KMS-11 (cell line): ENCODE measurements at regions not wholly inside any gene's neighbourhood (a gene's known extent, or its start where the extent isn't known, plus 50 kb on each side); places are given as distances from the start of the nearest gene placed in this dataset.

Experiments
- H2AFZ ChIP-seq: fragments of 200-600 bp; sonication (generic); 2 replicates; pipeline ENCODE4 v1.6.1; 2016; ENCODE audit warnings: antibody characterized with exemption, mixed run types, low read depth
- H3K27ac ChIP-seq: fragments of 200-600 bp; sonication (generic); 2 replicates; pipeline ENCODE4 v1.6.1; 2016; ENCODE audit warnings: mild to moderate bottlenecking, mixed run types
- H3K27me3 ChIP-seq: fragments of 200-600 bp; sonication (generic); 2 replicates; pipeline ENCODE4 v1.6.1; 2017; ENCODE audit warnings: mild to moderate bottlenecking, low read depth, mixed run types, moderate library complexity; ENCODE audit not compliant: insufficient read depth
- H3K36me3 ChIP-seq: fragments of 200-600 bp; sonication (generic); 2 replicates; pipeline ENCODE4 v1.6.1; 2017; ENCODE audit warnings: mild to moderate bottlenecking, mixed run types; ENCODE audit not compliant: insufficient read depth
- H3K4me1 ChIP-seq: fragments of 200-600 bp; sonication (generic); 2 replicates; pipeline ENCODE4 v1.6.1; 2016; ENCODE audit warnings: mild to moderate bottlenecking, low read depth, mixed run types; ENCODE audit not compliant: poor library complexity, severe bottlenecking
- H3K4me2 ChIP-seq: fragments of 200-600 bp; sonication (generic); 2 replicates; pipeline ENCODE4 v1.7.0; 2016; ENCODE audit warnings: mild to moderate bottlenecking, mixed run types
- H3K4me3 ChIP-seq: fragments of 200-600 bp; sonication (generic); IDR thresholded peaks from 2 replicates; pipeline ENCODE4 v1.6.1; 2017; ENCODE audit warnings: low read depth, low read length, mixed read lengths; ENCODE audit not compliant: insufficient read depth
- H3K79me2 ChIP-seq: fragments of 200-600 bp; sonication (generic); 2 replicates; pipeline ENCODE4 v1.6.1; 2016; ENCODE audit warnings: low read depth, mixed run types; ENCODE audit not compliant: insufficient read depth
- H3K9ac ChIP-seq: fragments of 200-600 bp; sonication (generic); 2 replicates; pipeline ENCODE4 v1.6.1; 2016; ENCODE audit warnings: mild to moderate bottlenecking, mixed run types
- H4K20me1 ChIP-seq: fragments of 200-600 bp; sonication (generic); 2 replicates; pipeline ENCODE4 v1.6.1; 2016; ENCODE audit warnings: mild to moderate bottlenecking, mixed run types; ENCODE audit not compliant: insufficient read depth
- CTCF ChIP-seq: fragments of 200-600 bp; sonication (generic); conservative IDR thresholded peaks from 2 replicates; pipeline ENCODE4 v1.6.1; 2017; ENCODE audit warnings: low read depth, mild to moderate bottlenecking, antibody characterized with exemption, low read length, moderate library complexity, mixed read lengths

GRCh38 chr18:56468396-56468795, 170.0 kb downstream of the TXNL1 start:
- Histone ChIP-seq H2AFZ (no peak overlapping the region), H3K4me3 (no peak overlapping the region), H3K36me3 (no peaks in the 10 kb centered on the region), H3K79me2 (no peaks in the 10 kb centered on the region), H3K9ac (no peak overlapping the region), H3K27ac (no peak overlapping the region), H3K27me3 (no peaks in the 10 kb centered on the region), H3K4me1 (no peaks in the 10 kb centered on the region), H3K4me2 (no peak overlapping the region), H4K20me1 (no peaks in the 10 kb centered on the region)
- no peak for TF ChIP-seq CTCF

- Histone ChIP-seq H3K4me1 (no peaks in the 10 kb centered on the region), H3K36me3 (no peaks in the 10 kb centered on the region), H3K79me2 (no peaks in the 10 kb centered on the region), H4K20me1 (no peaks in the 10 kb centered on the region), H2AFZ (no peak overlapping the region), H3K9ac (no peak overlapping the region), H3K27me3 (no peaks in the 10 kb centered on the region), H3K27ac (no peak overlapping the region), H3K4me2 (no peak overlapping the region), H3K4me3 (no peak overlapping the region)
- no peak for TF ChIP-seq CTCF
Observed at GRCh38 chr18:56462276-56462675, 176.1 kb downstream of the TXNL1 start.

- no peak overlapping the region for H2AFZ ChIP-seq
- no peak overlapping the region for H3K9ac ChIP-seq
- H3K27me3 ChIP-seq: no peaks in the 10 kb centered on the region
- H3K79me2 ChIP-seq: no peaks in the 10 kb centered on the region
- no peak overlapping the region for H3K4me2 ChIP-seq
- H3K4me1 ChIP-seq: no peaks in the 10 kb centered on the region
- no peaks in the 10 kb centered on the region for H3K36me3 ChIP-seq
- TF ChIP-seq CTCF: no peak
- no peak overlapping the region for H3K4me3 ChIP-seq
- no peak overlapping the region for H3K27ac ChIP-seq
- H4K20me1 ChIP-seq: no peaks in the 10 kb centered on the region
Observed at GRCh38 chr18:56461151-56461550, 177.2 kb downstream of the TXNL1 start.

GRCh38 chr18:56460581-56460980, 177.8 kb downstream of the TXNL1 start:
- Histone ChIP-seq H2AFZ (no peak overlapping the region), H3K36me3 (no peaks in the 10 kb centered on the region), H3K9ac (no peak overlapping the region), H3K27ac (no peak overlapping the region), H3K4me2 (no peak overlapping the region), H3K4me1 (no peaks in the 10 kb centered on the region), H4K20me1 (no peaks in the 10 kb centered on the region), H3K4me3 (no peak overlapping the region), H3K27me3 (no peaks in the 10 kb centered on the region), H3K79me2 (no peaks in the 10 kb centered on the region)
- no peak for TF ChIP-seq CTCF
